T follicular helper cell (primary cell): ENCODE measurements at regions not wholly inside any gene's neighbourhood (a gene's known extent, or its start where the extent isn't known, plus 50 kb on each side); places are given as distances from the start of the nearest gene placed in this dataset.

ENCODE experiments used
- DNase-seq: peaks from one replicate; pipeline ENCODE4 v3.0.0-alpha.2; 2020; ENCODE audit warnings: low read depth

GRCh38 chr11:10387206-10388083 lies 67.6 kb upstream of the AMPD3 start:
- DNase-seq: no peak

- no peak for DNase-seq
These were observed 67.0 kb upstream of the AMPD3 start for GRCh38 chr11:10388101-10388500.

- DNase-seq: no peak
These were observed 66.5 kb upstream of the AMPD3 start for GRCh38 chr11:10388574-10388973.

GRCh38 chr11:10390375-10390774 lies 64.7 kb upstream of the AMPD3 start:
- no peak for DNase-seq

- DNase-seq: no peak
These were observed 62.7 kb upstream of the AMPD3 start for GRCh38 chr11:10392095-10393079.

GRCh38 chr11:10394229-10395101 lies 60.6 kb upstream of the AMPD3 start:
- no peak for DNase-seq

GRCh38 chr11:10395166-10395897 lies 59.7 kb upstream of the AMPD3 start:
- DNase-seq: no peak

- DNase-seq: no peak
These were observed 58.3 kb upstream of the AMPD3 start for GRCh38 chr11:10396771-10397170.

- DNase-seq: no peak
These were observed 57.7 kb upstream of the AMPD3 start for GRCh38 chr11:10397226-10397987.

GRCh38 chr11:10398525-10398924 lies 56.5 kb upstream of the AMPD3 start:
- no peak for DNase-seq

GRCh38 chr11:10400856-10401255 lies 54.2 kb upstream of the AMPD3 start:
- DNase-seq: no peak

- DNase-seq: no peak
These were observed 53.8 kb upstream of the AMPD3 start for GRCh38 chr11:10401256-10401655.

- DNase-seq: no peak
These were observed 53.2 kb upstream of the AMPD3 start for GRCh38 chr11:10401696-10402392.
